DOHH2 (cell line): ENCODE measurements at regions not wholly inside any gene's neighbourhood (a gene's known extent, or its start where the extent isn't known, plus 50 kb on each side); places are given as distances from the start of the nearest gene placed in this dataset.

ENCODE experiments used
- H3F3A ChIP-seq: fragments of 200-600 bp; sonication (generic), shearing (Covaris generic); 2 replicates; pipeline ENCODE4 v1.6.0; 2016; ENCODE audit warnings: antibody characterized with exemption, mild to moderate bottlenecking; ENCODE audit not compliant: control insufficient read depth, insufficient read depth
- H3K27ac ChIP-seq: fragments of 200-600 bp; sonication (generic); 2 replicates; pipeline ENCODE4 v1.5.1; 2014; ENCODE audit warnings: low read depth, mild to moderate bottlenecking, low read length, moderate library complexity
- H3K27me3 ChIP-seq: fragments of 200-600 bp; sonication (generic); 2 replicates; pipeline ENCODE4 v1.6.1; 2014; ENCODE audit warnings: mild to moderate bottlenecking, low read length, mixed read lengths; ENCODE audit not compliant: control insufficient read depth
- H3K36me3 ChIP-seq: fragments of 200-600 bp; sonication (generic); 2 replicates; pipeline ENCODE4 v1.6.1; 2014; ENCODE audit warnings: mild to moderate bottlenecking, low read length, moderate library complexity, mixed read lengths; ENCODE audit not compliant: control insufficient read depth
- H3K4me1 ChIP-seq: fragments of 200-600 bp; sonication (generic); 2 replicates; pipeline ENCODE4 v1.6.1; 2014; ENCODE audit warnings: mild to moderate bottlenecking, low read length, mixed read lengths; ENCODE audit not compliant: control insufficient read depth
- H3K4me2 ChIP-seq: fragments of 200-600 bp; sonication (generic); 2 replicates; pipeline ENCODE4 v1.6.0; 2014; ENCODE audit warnings: mild to moderate bottlenecking, low read length, moderate library complexity
- H3K4me3 ChIP-seq: fragments of 200-600 bp; sonication (generic); 2 replicates; pipeline ENCODE4 v1.5.1; 2014; ENCODE audit warnings: mild to moderate bottlenecking, low read length, mixed read lengths
- H3K79me2 ChIP-seq: fragments of 200-600 bp; sonication (generic); 2 replicates; pipeline ENCODE4 v1.6.1; 2014; ENCODE audit warnings: mild to moderate bottlenecking, low read length, mixed read lengths; ENCODE audit not compliant: control insufficient read depth
- H3K9me2 ChIP-seq: fragments of 200-600 bp; sonication (generic); replicated peaks from 2 replicates; pipeline ENCODE4 v1.6.1; 2014; ENCODE audit warnings: mild to moderate bottlenecking, low read length, mixed read lengths; ENCODE audit not compliant: control insufficient read depth
- H3K9me3 ChIP-seq: fragments of 200-600 bp; sonication (generic); 2 replicates; pipeline ENCODE4 v1.6.1; 2014; ENCODE audit warnings: antibody characterized with exemption, low read length, mixed read lengths; ENCODE audit not compliant: control insufficient read depth, insufficient read depth
- H4K20me1 ChIP-seq: fragments of 200-600 bp; sonication (generic); 2 replicates; pipeline ENCODE4 v1.6.0; 2014; ENCODE audit warnings: low read depth, mild to moderate bottlenecking, antibody characterized with exemption, low read length, moderate library complexity; ENCODE audit not compliant: control insufficient read depth, insufficient read depth
- CTCF ChIP-seq: fragments of 200-600 bp; sonication (generic); IDR thresholded peaks from one replicate; pipeline ENCODE4 v1.5.1; 2014; ENCODE audit warnings: antibody characterized with exemption, mild to moderate bottlenecking, low read depth, low read length; ENCODE audit not compliant: poor library complexity, severe bottlenecking
- EZH2phosphoT487 ChIP-seq: fragments of 200-600 bp; sonication (generic); IDR thresholded peaks from 2 replicates; pipeline ENCODE4 v1.6.1; 2017; ENCODE audit warnings: borderline replicate concordance, mild to moderate bottlenecking, antibody characterized with exemption, low read length, moderate library complexity, mixed read lengths

- no peaks in the 10 kb centered on the region for H4K20me1 ChIP-seq
- H3K4me1 ChIP-seq = peaks cover 18% of the 10 kb centered on the region
- no peak overlapping the region for H3K4me2 ChIP-seq
- TF ChIP-seq CTCF (no peak), EZH2phosphoT487 (no peak)
- H3K9me2 ChIP-seq = no peaks in the 10 kb centered on the region
- H3F3A ChIP-seq = no peaks in the 10 kb centered on the region
- H3K79me2 ChIP-seq = no peaks in the 10 kb centered on the region
- no peak overlapping the region for H3K4me3 ChIP-seq
- H3K9me3 ChIP-seq = no peaks in the 10 kb centered on the region
- H3K27me3 ChIP-seq = 0 out of 2 replicates have a peak, but pooled peaks cover 10% of the 10 kb centered on the region
- H3K27ac ChIP-seq = no peak overlapping the region
- no peaks in the 10 kb centered on the region for H3K36me3 ChIP-seq
Observed at GRCh38 chr4:38322714-38323113, 341.3 kb upstream of the KLF3 start.

GRCh38 chr4:38323141-38323641 lies 340.8 kb upstream of the KLF3 start:
- Histone ChIP-seq H4K20me1 (no peaks in the 10 kb centered on the region), H3K36me3 (no peaks in the 10 kb centered on the region), H3K9me2 (no peaks in the 10 kb centered on the region), H3K4me2 (no peak overlapping the region), H3F3A (no peaks in the 10 kb centered on the region), H3K27me3 (0 out of 2 replicates have a peak, but pooled peaks cover 9% of the 10 kb centered on the region), H3K4me3 (no peak overlapping the region), H3K9me3 (no peaks in the 10 kb centered on the region), H3K79me2 (no peaks in the 10 kb centered on the region), H3K4me1 (peaks cover 18% of the 10 kb centered on the region), H3K27ac (no peak overlapping the region)
- TF ChIP-seq CTCF (no peak), EZH2phosphoT487 (no peak)

GRCh38 chr4:38324861-38325628 lies 339.0 kb upstream of the KLF3 start:
- TF ChIP-seq EZH2phosphoT487 = no peak
- no peak for TF ChIP-seq CTCF
- Histone ChIP-seq H3K27ac (no peak overlapping the region), H3K4me3 (no peak overlapping the region), H3K9me2 (no peaks in the 10 kb centered on the region), H3K4me1 (peaks cover under 1% of the 10 kb centered on the region; the same call in 1 of the 2 replicates), H4K20me1 (no peaks in the 10 kb centered on the region), H3F3A (no peaks in the 10 kb centered on the region), H3K9me3 (no peaks in the 10 kb centered on the region), H3K79me2 (no peaks in the 10 kb centered on the region), H3K4me2 (no peak overlapping the region), H3K27me3 (no peaks in the 10 kb centered on the region), H3K36me3 (no peaks in the 10 kb centered on the region)
